ENCODE measurements at regions not wholly inside any gene's neighbourhood (a gene's known extent, or its start where the extent isn't known, plus 50 kb on each side); places are given as distances from the start of the nearest gene placed in this dataset.
"Not testable (repeated sequence)": the region's sequence is repeated elsewhere in the genome, so short reads cannot be mapped to it uniquely, and the experiment has no call there.

- DNase-seq, result not testable (repeated sequence)
These were observed 1093.1 kb upstream of the DEFB115 start for GRCh38 chr20:30164389-30164788.

GRCh38 chr20:30167540-30167939 lies 1089.9 kb upstream of the DEFB115 start:
- DNase-seq, result no peak

- no peak for DNase-seq
These were observed 1089.3 kb upstream of the DEFB115 start for GRCh38 chr20:30168025-30168799.

- DNase-seq, result no peak
These were observed 1088.7 kb upstream of the DEFB115 start for GRCh38 chr20:30168800-30169138.

GRCh38 chr20:30175681-30176080 lies 1081.8 kb upstream of the DEFB115 start:
- no peak for DNase-seq

GRCh38 chr20:30183124-30183523 lies 1074.3 kb upstream of the DEFB115 start:
- DNase-seq, result not testable (repeated sequence)

GRCh38 chr20:30191785-30192184 lies 1065.7 kb upstream of the DEFB115 start:
- DNase-seq, result not testable (repeated sequence)

GRCh38 chr20:30234477-30234876 lies 1023.0 kb upstream of the DEFB115 start:
- not testable (repeated sequence) for DNase-seq

GRCh38 chr20:30275073-30275472 lies 982.4 kb upstream of the DEFB115 start:
- not testable (repeated sequence) for DNase-seq

- no peak for DNase-seq
These were observed 975.8 kb upstream of the DEFB115 start for GRCh38 chr20:30281584-30282197.

DNA sequence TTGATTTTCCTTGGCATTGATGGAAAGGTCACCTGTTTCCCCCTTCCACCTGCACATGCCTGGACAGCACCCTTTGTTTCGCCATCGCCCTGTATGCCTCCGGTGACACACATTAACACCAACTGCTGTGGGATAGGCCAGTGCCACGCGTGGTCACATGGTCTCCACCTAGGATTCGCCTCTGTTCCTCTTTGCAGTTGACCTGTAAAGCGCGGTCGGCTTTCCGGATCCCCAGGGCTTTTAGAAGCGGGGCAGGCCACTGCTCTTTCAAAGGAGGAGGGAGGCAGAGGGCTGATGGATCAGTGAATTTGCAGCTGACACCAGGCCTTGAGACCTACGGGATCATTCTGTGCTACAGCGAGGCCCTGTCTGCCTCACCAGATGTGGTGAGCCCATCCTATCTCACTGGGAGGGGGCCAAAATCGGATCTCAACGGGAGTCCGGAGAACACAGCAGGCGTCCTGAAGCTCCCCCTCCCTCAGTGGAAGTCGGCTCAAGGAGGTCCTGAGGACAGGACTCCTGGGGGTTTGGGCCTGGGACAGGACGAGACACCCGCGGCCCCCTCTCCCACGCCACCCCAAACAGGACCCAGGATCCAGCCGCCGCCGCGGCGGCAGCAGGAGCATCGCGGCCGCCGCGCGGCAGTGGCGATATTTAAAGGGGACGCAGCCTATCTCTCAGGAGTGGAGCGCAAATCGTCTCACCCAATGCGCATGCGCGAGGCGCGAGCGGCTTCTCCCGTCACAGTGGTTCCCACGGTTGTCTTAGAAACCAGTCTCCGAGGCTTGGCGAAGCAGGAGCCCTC lies 973.8 kb upstream of the DEFB115 start:
- not testable (repeated sequence) for DNase-seq

DNA sequence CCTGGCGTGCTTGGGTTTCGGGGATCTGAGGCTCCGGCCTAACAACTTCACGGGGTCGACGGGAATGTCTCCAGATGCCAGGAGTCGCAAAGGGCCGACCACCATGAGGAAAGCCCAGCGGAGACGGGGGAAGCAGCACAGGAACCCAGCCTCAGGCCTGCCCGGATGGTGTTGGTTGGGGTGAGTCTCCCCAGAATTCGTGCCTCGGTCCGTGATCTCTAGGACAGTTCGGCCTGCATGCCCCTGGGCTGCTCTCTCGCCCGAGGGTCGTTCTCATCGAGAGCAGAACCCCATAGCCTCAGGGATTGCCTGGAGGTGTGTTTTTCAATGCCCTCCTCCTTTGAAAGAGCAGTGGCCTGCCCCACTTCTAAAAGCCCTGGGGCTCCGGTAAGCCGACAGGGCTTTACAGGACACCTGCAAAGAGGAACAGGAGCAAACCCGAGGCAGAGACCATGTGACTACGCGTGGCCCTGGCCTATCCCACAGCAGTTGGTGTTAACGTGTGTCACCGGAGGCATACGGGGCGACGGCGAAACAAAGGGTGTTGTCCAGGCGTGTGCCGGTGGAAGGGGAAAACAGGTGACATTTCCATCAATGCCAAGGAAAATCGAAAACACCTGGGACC lies 973.1 kb upstream of the DEFB115 start:
- no peak for DNase-seq

- no peak for DNase-seq
These were observed 971.8 kb upstream of the DEFB115 start for GRCh38 chr20:30285677-30286076.

DNA sequence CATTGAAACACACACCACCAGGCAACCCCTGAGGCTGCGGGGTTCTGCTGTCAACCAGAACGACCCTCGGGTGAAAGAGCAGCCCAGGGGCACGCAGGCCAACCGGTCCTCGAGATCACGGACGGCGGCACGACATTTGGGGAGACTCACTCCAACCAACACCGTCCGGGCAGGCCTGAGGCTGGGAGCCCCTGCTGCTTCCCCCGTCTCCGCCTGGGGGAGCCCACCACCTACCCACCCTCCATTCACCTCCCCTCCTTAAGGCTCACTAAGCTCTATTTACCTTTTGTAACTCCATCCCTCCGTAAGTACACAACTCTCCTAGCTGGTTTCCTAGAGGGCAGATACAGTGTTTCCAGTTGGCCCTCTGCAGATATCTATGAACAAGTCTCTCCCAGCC lies 971.3 kb upstream of the DEFB115 start:
- DNase-seq, result no peak

- not testable (repeated sequence) for DNase-seq
These were observed 970.0 kb upstream of the DEFB115 start for GRCh38 chr20:30287459-30287858.

GRCh38 chr20:30288346-30288745 lies 969.1 kb upstream of the DEFB115 start:
- no peak for DNase-seq

- DNase-seq, result not testable (repeated sequence)
These were observed 968.4 kb upstream of the DEFB115 start for GRCh38 chr20:30289049-30289448.

GRCh38 chr20:30289711-30290141 lies 967.7 kb upstream of the DEFB115 start:
- not testable (repeated sequence) for DNase-seq

DNA sequence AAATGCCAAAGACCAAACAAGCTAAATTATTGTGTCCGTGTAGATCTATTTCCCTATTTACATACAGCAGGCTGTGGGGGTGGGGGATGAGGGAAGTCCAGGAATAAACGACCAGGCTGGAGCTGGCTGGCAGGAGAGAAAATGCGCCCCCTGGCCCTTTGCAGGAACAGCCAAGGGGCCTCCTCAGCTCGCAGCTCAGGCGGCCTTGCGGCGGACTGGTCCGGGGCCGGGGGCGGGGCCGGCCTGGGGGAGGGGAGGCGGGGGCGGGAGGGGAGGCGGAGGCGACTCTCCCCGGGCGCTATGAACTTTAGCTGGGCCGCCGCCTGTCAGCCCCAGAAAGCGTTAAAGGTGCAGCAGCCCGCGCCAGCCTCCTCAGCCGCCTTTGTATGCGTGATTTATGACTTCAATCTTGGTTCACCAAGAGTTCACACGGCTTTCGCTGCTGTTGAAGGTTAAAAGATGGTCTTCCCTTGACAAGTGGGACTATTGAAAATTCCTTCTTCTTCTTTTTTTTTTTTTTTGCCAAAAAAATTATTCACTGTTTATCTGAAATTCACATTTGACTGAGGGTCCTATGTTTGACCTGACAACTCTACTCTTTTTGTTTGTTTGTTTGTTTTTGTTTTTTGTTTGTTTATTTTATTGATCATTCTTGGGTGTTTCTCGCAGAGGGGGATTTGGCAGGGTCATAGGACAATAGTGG lies 967.0 kb upstream of the DEFB115 start:
- DNase-seq, result not testable (repeated sequence)

- not testable (repeated sequence) for DNase-seq
These were observed 966.4 kb upstream of the DEFB115 start for GRCh38 chr20:30291064-30291379.

DNA sequence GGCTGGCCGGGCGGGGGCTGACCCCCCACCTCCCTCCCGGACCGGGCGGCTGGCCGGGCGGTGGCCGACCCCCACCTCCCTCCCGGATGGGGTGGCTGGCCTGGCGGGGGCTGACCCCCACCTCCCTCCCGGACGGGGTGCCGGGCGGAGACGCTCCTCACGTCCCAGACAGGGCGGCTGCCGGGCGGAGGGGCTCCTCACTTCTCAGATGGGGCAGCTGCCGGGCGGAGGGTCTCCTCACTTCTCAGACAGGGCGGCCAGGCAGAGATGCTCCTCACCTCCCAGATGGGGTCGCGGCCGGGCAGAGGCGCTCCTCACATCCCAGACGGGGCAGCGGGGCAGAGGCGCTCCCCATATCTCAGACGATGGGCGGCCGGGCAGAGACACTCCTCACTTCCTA lies 965.8 kb upstream of the DEFB115 start:
- not testable (repeated sequence) for DNase-seq

- DNase-seq, result not testable (repeated sequence)
These were observed 962.1 kb upstream of the DEFB115 start for GRCh38 chr20:30295396-30295795.

GRCh38 chr20:30295967-30296366 lies 961.5 kb upstream of the DEFB115 start:
- DNase-seq, result not testable (repeated sequence)
